SK-N-SH (cell line): ENCODE measurements at regions not wholly inside any gene's neighbourhood (a gene's known extent, or its start where the extent isn't known, plus 50 kb on each side); places are given as distances from the start of the nearest gene placed in this dataset.

Source experiments
- CTCF ChIP-seq: fragments of 200-600 bp; sonication (generic); IDR thresholded peaks from 2 replicates; pipeline ENCODE4 v1.6.1; 2017; ENCODE audit warnings: antibody characterized with exemption, mild to moderate bottlenecking, moderate library complexity
- FOXM1 ChIP-seq: IDR thresholded peaks from 2 replicates; pipeline ENCODE4 v1.4.0; 2012; ENCODE audit warnings: low read depth, mild to moderate bottlenecking
- JUND ChIP-seq: IDR thresholded peaks from 2 replicates; pipeline ENCODE4 v1.4.0; 2012
- NFIC ChIP-seq: IDR thresholded peaks from 2 replicates; pipeline ENCODE4 v1.4.0; 2012; ENCODE audit warnings: borderline replicate concordance
- NRF1 ChIP-seq: IDR thresholded peaks from 2 replicates; pipeline ENCODE4 v1.6.1; 2012; ENCODE audit warnings: low read depth, mild to moderate bottlenecking, low read length
- POLR2AphosphoS5 ChIP-seq: IDR thresholded peaks from 2 replicates; pipeline ENCODE4 v1.6.1; 2012; ENCODE audit warnings: low read depth, low read length
- REST ChIP-seq: IDR thresholded peaks from 2 replicates; pipeline ENCODE4 v1.6.1; 2012; ENCODE audit warnings: mild to moderate bottlenecking, low read depth, low read length, moderate library complexity
- TAF1 ChIP-seq: IDR thresholded peaks from 2 replicates; pipeline ENCODE4 v1.6.1; 2012; ENCODE audit warnings: low read depth, mild to moderate bottlenecking, low read length, moderate library complexity, borderline replicate concordance
- TEAD4 ChIP-seq: IDR thresholded peaks from 2 replicates; pipeline ENCODE4 v1.4.0; 2012; ENCODE audit warnings: mild to moderate bottlenecking, borderline replicate concordance; ENCODE audit not compliant: insufficient read depth
- YY1 ChIP-seq: IDR thresholded peaks from 2 replicates; pipeline ENCODE4 v1.4.0; 2012; ENCODE audit warnings: low read depth, mild to moderate bottlenecking

- no peak for TF ChIP-seq REST
- TF ChIP-seq NFIC, result no peak
- TF ChIP-seq CTCF, result no peak
- TF ChIP-seq TAF1, result no peak
- no peak for TF ChIP-seq NRF1
- TF ChIP-seq POLR2AphosphoS5, result no peak
- no peak for TF ChIP-seq TEAD4
- TF ChIP-seq JUND, result no peak
- no peak for TF ChIP-seq YY1
- TF ChIP-seq FOXM1, result no peak
Observed at GRCh38 chr5:40271476-40271875, 408.2 kb upstream of the PTGER4 start.
